HK-2 (cell line): ENCODE measurements at regions not wholly inside any gene's neighbourhood (a gene's known extent, or its start where the extent isn't known, plus 50 kb on each side); places are given as distances from the start of the nearest gene placed in this dataset.
"Not testable (repeated sequence)": the region's sequence is repeated elsewhere in the genome, so short reads cannot be mapped to it uniquely, and the experiment has no call there.

Experiments used
- DNase-seq: peaks from one replicate; pipeline ENCODE4 v3.0.0-alpha.2; 2018; ENCODE audit not compliant: unreplicated experiment

GRCh38 chr11:92168936-92169335 is 55.7 kb upstream of the FAT3 start:
- no peak for DNase-seq

GRCh38 chr11:92167571-92167970 is 57.0 kb upstream of the FAT3 start:
- DNase-seq: no peak

- DNase-seq: no peak
Measured at GRCh38 chr11:92166335-92166734, 58.3 kb upstream of the FAT3 start.

- DNase-seq: no peak
Measured at GRCh38 chr11:92163879-92164278, 60.7 kb upstream of the FAT3 start.

GRCh38 chr11:92162776-92163175 is 61.8 kb upstream of the FAT3 start:
- no peak for DNase-seq

- DNase-seq: no peak
Measured at GRCh38 chr11:92159931-92160330, 64.7 kb upstream of the FAT3 start.

- DNase-seq: not testable (repeated sequence)
Measured at GRCh38 chr11:92157390-92157789, 67.2 kb upstream of the FAT3 start.

GRCh38 chr11:92154611-92155010 is 70.0 kb upstream of the FAT3 start:
- no peak for DNase-seq

- no peak for DNase-seq
Measured at GRCh38 chr11:92154110-92154509, 70.5 kb upstream of the FAT3 start.

GRCh38 chr11:92153542-92153941 is 71.1 kb upstream of the FAT3 start:
- DNase-seq: no peak

- DNase-seq: no peak
Measured at GRCh38 chr11:92152245-92152644, 72.4 kb upstream of the FAT3 start.

- DNase-seq: no peak
Measured at GRCh38 chr11:92149996-92150395, 74.6 kb upstream of the FAT3 start.

- DNase-seq: no peak
Measured at GRCh38 chr11:92141725-92142124, 82.9 kb upstream of the FAT3 start.

- no peak for DNase-seq
Measured at GRCh38 chr11:92141159-92141558, 83.5 kb upstream of the FAT3 start.

GRCh38 chr11:92140021-92140420 is 84.6 kb upstream of the FAT3 start:
- DNase-seq: no peak

- DNase-seq: no peak
Measured at GRCh38 chr11:92138296-92138695, 86.3 kb upstream of the FAT3 start.

GRCh38 chr11:92137747-92138146 is 86.9 kb upstream of the FAT3 start:
- DNase-seq: no peak

GRCh38 chr11:92136797-92137196 is 87.8 kb upstream of the FAT3 start:
- no peak for DNase-seq

GRCh38 chr11:92131289-92131865 is 93.2 kb upstream of the FAT3 start:
- DNase-seq: no peak

GRCh38 chr11:92130421-92130831 is 94.2 kb upstream of the FAT3 start:
- no peak for DNase-seq

GRCh38 chr11:92129811-92130210 is 94.8 kb upstream of the FAT3 start:
- no peak for DNase-seq

- DNase-seq: no peak
Measured at GRCh38 chr11:92128026-92128425, 96.6 kb upstream of the FAT3 start.

- no peak for DNase-seq
Measured at GRCh38 chr11:92125321-92125720, 99.3 kb upstream of the FAT3 start.

- no peak for DNase-seq
Measured at GRCh38 chr11:92123540-92123939, 101.1 kb upstream of the FAT3 start.

GRCh38 chr11:92122561-92122960 is 102.1 kb upstream of the FAT3 start:
- no peak for DNase-seq
